ENCODE measurements at regions not wholly inside any gene's neighbourhood (a gene's known extent, or its start where the extent isn't known, plus 50 kb on each side); places are given as distances from the start of the nearest gene placed in this dataset.
"Not testable (repeated sequence)": the region's sequence is repeated elsewhere in the genome, so short reads cannot be mapped to it uniquely, and the experiment has no call there.

DNA sequence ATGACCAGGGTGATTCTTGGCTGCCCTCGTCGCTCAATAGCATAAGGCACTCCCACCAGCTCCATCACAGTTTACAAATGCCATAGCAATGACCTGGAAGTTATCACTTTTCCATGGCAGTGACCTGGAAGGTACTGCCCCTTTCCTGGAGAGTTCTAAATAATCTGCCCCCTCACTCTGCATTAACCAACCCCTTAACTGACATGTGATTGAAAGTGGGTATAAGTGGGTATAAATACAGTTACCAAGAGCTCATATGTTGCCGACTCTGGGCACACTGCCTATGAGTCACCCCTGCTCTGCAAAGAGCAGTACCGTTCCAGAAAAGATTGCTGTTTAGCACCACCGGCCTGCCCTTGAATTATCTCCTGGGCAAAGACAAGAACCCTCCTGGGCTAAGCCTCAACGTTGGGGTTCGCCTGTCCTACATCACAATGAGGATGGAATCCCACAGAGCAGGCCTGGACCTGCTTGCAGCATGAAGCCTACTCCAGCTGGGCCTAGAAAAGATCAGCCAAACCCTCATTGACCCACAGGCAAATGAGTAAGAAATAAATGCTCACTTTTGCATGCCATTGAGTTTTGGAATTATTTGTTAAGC lies 95.2 kb upstream of the SEC14L1 start:
- intact Hi-C loops (cut with DNase I) = no loop called here
- Histone ChIP-seq H3K4me1 (peaks cover 0 to 11% (median 0%) of the 10 kb centered on the region in 3 donors), H3K27me3 (peaks cover 0 to 24% (median 0%) of the 10 kb centered on the region in 4 donors), H3K27ac (no peak overlapping the region), H3K9me3 (no peaks in the 10 kb centered on the region), H3K4me3 (no peak overlapping the region), H3K36me3 (no peaks in the 10 kb centered on the region)
- 45 to 46% methylated on average over 5 to 6 of the region's 7 CpGs for WGBS, 2 donors
- TF ChIP-seq, protein P1, sequence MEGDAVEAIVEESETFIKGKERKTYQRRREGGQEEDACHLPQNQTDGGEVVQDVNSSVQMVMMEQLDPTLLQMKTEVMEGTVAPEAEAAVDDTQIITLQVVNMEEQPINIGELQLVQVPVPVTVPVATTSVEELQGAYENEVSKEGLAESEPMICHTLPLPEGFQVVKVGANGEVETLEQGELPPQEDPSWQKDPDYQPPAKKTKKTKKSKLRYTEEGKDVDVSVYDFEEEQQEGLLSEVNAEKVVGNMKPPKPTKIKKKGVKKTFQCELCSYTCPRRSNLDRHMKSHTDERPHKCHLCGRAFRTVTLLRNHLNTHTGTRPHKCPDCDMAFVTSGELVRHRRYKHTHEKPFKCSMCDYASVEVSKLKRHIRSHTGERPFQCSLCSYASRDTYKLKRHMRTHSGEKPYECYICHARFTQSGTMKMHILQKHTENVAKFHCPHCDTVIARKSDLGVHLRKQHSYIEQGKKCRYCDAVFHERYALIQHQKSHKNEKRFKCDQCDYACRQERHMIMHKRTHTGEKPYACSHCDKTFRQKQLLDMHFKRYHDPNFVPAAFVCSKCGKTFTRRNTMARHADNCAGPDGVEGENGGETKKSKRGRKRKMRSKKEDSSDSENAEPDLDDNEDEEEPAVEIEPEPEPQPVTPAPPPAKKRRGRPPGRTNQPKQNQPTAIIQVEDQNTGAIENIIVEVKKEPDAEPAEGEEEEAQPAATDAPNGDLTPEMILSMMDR (IDR thresholded peaks at IDR 0.05) = no peak
- TF ChIP-seq POLR2A (IDR thresholded peaks at IDR 0.05) = no peak
- no peak for DNase-seq

DNA sequence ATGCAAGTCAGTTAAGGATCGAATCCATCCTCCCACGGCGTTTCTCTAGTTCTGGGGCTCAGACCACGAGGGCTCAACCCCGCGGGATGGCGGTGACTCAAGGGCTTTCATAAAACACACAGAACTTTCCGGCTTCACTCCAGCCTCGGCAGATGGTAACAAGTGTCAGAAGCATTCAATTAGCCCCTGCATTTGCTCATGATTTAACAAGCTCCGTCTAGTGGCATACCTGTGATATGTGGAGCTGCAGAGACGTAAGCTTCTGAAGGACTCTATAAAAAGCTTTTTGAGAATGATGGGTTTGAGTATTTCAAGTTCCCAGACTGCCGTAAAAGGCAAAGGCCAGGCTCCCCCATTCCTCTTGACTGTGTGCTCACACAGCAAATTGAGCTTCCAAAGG lies 91.3 kb upstream of the SEC14L1 start:
- Histone ChIP-seq H3K4me3 (no peak overlapping the region), H3K9me3 (no peaks in the 10 kb centered on the region), H3K36me3 (no peaks in the 10 kb centered on the region), H3K4me1 (peaks cover 0 to 19% (median 0%) of the 10 kb centered on the region in 3 donors), H3K27ac (no peak overlapping the region), H3K27me3 (peaks cover 0 to 60% (median 0%) of the 10 kb centered on the region in 4 donors)
- no peak for TF ChIP-seq POLR2A (IDR thresholded peaks at IDR 0.05)
- intact Hi-C loops (cut with DNase I) = no loop called here
- no peak for DNase-seq
- WGBS, 2 donors = 55 to 66% methylated on average over 12 of the region's 12 CpGs

DNA sequence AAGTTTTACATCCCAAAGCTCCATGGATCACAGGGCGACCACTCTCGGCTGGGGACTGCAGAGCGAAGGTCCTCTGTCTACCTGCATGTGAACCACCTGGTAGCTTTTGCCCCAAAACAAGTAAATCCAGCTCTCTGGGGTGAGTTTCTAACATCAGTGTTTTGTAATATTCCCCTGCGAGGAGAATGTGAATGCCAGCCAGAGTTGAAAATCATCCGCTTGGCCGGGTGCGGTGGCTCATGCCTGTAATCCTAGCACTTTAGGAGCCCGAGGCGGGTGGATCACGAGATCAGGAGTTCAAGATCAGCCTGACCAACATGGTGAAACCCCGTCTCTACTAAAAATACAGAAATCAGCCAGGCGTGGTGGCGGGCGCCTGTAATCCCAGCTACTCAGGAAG lies 89.9 kb upstream of the SEC14L1 start:
- H3K27me3 ChIP-seq = peaks cover 0 to 75% (median 0%) of the 10 kb centered on the region in 4 donors
- WGBS, 2 donors = 45 to 87% methylated on average over 3 to 4 of the region's 14 CpGs
- H3K4me3 ChIP-seq; H3K27ac ChIP-seq; H3K36me3 ChIP-seq; DNase-seq; intact Hi-C loops (cut with DNase I); H3K9me3 ChIP-seq: not testable (repeated sequence)
- H3K4me1 ChIP-seq = peaks cover 0 to 11% (median 0%) of the 10 kb centered on the region in 3 donors

DNA sequence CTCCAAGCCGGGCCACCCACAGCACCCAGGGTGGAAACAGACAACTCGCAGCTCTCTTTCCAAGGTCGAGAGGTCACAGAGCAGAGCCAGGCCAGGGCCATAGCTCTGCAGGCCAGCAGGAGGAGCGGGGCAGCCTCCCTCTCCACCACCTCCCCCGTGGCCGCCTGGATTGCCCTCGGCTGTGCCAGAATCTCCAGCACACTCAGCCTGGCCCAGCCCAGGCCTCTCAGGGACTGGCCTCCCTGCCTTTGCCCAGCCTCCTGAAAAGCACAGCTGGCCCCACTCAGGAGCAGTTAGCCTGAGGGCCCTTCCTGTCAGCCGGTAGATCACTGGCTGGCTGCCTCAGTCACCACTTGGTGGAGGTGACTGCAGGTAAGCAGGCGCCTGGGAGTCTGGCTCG lies 85.8 kb upstream of the SEC14L1 start:
- Histone ChIP-seq H3K9me3 (no peaks in the 10 kb centered on the region), H3K27ac (no peak overlapping the region), H3K36me3 (no peaks in the 10 kb centered on the region), H3K27me3 (peaks cover 0 to 98% (median 0%) of the 10 kb centered on the region in 4 donors), H3K4me3 (no peak overlapping the region), H3K4me1 (peaks cover 0 to 15% (median 0%) of the 10 kb centered on the region in 3 donors)
- TF ChIP-seq, protein P1 (IDR thresholded peaks at IDR 0.05) = no peak
- TF ChIP-seq POLR2A (IDR thresholded peaks at IDR 0.05) = no peak
- DNase-seq = no peak
- WGBS, 2 donors = 68 to 100% methylated on average over 1 to 10 of the region's 10 CpGs
- intact Hi-C loops (cut with DNase I) = no loop called here

DNA sequence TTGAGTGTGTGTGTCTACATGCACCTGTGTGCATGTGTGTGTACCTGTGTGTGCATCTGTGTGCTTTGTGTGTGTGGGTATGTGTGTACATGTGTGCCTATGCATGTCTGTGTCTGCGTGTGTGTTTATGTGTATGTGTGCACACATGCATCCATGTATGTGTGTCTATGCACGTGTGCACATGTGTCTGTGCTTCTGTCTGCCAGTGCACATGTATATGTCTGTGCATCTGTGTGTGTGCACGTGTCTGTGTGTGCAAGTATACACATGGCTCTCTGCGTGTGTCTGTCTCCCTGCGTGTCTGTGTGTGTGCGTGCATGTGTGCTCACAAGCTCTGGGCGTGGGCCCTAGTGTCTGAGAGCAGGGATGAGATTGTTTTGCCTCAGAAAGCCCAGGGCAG lies 85.3 kb upstream of the SEC14L1 start:
- H3K27me3 ChIP-seq = peaks cover 0 to 98% (median 0%) of the 10 kb centered on the region in 4 donors
- no peak overlapping the region for H3K27ac ChIP-seq
- TF ChIP-seq, protein P1 (IDR thresholded peaks at IDR 0.05) = no peak
- TF ChIP-seq POLR2A (IDR thresholded peaks at IDR 0.05) = no peak
- H3K36me3 ChIP-seq = no peaks in the 10 kb centered on the region
- peaks cover 0 to 15% (median 0%) of the 10 kb centered on the region in 3 donors for H3K4me1 ChIP-seq
- H3K9me3 ChIP-seq = no peaks in the 10 kb centered on the region
- intact Hi-C loops (cut with DNase I) = no loop called here
- no peak for DNase-seq
- WGBS, 2 donors = 90 to 98% methylated on average over 6 to 7 of the region's 7 CpGs
- no peak overlapping the region for H3K4me3 ChIP-seq

DNA sequence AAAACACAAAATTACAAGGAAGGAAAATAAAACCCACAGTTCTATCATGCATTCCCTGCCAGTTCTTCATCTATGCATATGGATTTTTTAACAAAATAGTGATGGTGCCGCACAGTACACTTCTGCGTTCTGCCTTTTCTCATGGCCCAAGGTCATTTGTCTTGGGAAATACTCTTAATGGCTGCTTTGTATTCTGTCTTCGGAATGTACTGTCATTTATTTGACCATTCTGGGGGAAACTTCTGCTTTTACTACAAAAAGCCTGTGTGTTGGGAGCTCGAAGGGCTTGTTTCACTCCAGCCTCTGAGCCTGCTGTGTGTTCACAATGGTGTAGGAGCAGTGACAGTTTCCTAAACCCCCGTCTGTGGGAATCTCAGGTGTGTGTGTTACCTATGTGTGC lies 82.8 kb upstream of the SEC14L1 start:
- H3K4me1 ChIP-seq = peaks cover 0 to 8% (median 0%) of the 10 kb centered on the region in 3 donors
- no peaks in the 10 kb centered on the region for H3K9me3 ChIP-seq
- DNase-seq = no peak
- intact Hi-C loops (cut with DNase I) = no loop called here
- H3K27me3 ChIP-seq = peaks cover 0 to 92% (median 0%) of the 10 kb centered on the region in 4 donors
- no peak overlapping the region for H3K4me3 ChIP-seq
- TF ChIP-seq, protein P1 (IDR thresholded peaks at IDR 0.05) = no peak
- TF ChIP-seq POLR2A (IDR thresholded peaks at IDR 0.05) = no peak
- 42 to 54% methylated on average over 5 of the region's 5 CpGs for WGBS, 2 donors
- H3K27ac ChIP-seq = no peak overlapping the region
- H3K36me3 ChIP-seq = no peaks in the 10 kb centered on the region
